Hepatocyte (in vitro differentiated cells): ENCODE measurements at regions not wholly inside any gene's neighbourhood (a gene's known extent, or its start where the extent isn't known, plus 50 kb on each side); places are given as distances from the start of the nearest gene placed in this dataset.

Experiments used
- EZH2phosphoT487 ChIP-seq: fragments of 200-600 bp; sonication (generic); IDR thresholded peaks from one replicate; pipeline ENCODE4 v1.6.1; 2018; ENCODE audit warnings: antibody characterized with exemption, mild to moderate bottlenecking, low read depth, moderate library complexity; ENCODE audit not compliant: unreplicated experiment, severe bottlenecking
- TF ChIP-seq, protein P1 (sequence below): fragments of 200-600 bp; sonication (generic); IDR thresholded peaks from 2 replicates; pipeline ENCODE4 v1.5.1; 2016; ENCODE audit warnings: antibody characterized with exemption, mild to moderate bottlenecking; ENCODE audit not compliant: poor library complexity

DNA sequence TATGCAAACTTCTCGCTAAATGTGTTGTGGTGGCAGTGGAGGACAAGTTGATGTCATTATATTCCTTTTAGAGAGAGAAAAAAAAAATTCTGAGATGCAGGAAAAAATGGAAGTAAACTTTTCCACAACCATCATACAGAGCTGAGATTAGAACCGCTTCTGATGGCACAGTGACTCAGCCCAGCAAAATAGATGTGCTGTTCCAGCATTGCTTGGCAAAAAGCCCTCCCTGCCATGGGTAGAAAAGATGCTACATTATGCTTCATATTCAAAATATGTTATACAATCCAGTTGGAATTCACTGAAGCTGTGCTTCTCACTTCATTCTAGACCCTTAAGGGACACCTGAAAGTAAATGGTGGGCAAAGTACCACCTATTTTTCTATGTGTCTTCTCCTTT, 1047.6 kb upstream of the FANCL start:
- no peak for TF ChIP-seq EZH2phosphoT487
- TF ChIP-seq, protein P1, sequence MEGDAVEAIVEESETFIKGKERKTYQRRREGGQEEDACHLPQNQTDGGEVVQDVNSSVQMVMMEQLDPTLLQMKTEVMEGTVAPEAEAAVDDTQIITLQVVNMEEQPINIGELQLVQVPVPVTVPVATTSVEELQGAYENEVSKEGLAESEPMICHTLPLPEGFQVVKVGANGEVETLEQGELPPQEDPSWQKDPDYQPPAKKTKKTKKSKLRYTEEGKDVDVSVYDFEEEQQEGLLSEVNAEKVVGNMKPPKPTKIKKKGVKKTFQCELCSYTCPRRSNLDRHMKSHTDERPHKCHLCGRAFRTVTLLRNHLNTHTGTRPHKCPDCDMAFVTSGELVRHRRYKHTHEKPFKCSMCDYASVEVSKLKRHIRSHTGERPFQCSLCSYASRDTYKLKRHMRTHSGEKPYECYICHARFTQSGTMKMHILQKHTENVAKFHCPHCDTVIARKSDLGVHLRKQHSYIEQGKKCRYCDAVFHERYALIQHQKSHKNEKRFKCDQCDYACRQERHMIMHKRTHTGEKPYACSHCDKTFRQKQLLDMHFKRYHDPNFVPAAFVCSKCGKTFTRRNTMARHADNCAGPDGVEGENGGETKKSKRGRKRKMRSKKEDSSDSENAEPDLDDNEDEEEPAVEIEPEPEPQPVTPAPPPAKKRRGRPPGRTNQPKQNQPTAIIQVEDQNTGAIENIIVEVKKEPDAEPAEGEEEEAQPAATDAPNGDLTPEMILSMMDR: no peak
